ENCODE measurements at regions not wholly inside any gene's neighbourhood (a gene's known extent, or its start where the extent isn't known, plus 50 kb on each side); places are given as distances from the start of the nearest gene placed in this dataset.

- no peak for ATAC-seq (replicated peaks)
- Mint-ChIP-seq H3K4me3 (no peak overlapping the region), H3K4me1 (no peaks in the 10 kb centered on the region)
Measured at GRCh38 chr5:175045820-175046219, 321.4 kb downstream of the MSX2 start.

DNA sequence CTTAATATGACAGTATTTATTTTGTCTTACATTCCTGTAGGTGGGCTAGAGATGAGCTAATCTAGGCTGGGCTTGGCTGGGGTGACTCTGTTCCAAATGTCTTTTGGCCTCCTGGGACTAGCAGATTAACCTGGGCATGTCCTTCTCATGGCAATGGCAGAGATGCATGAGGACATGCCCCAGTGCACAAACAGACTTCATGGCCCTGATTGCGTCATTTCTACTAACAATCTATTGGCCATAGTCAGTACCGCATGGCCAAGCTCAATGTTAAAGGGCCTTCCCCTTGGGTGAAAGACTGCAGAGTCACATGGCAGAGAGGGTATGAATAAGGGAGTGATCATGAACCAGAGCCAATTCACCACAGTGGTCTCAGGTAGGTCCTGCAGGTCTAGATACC lies 313.4 kb downstream of the MSX2 start:
- no peak for DNase-seq
- Mint-ChIP-seq H3K9me3 (peaks cover 4% of the 10 kb centered on the region in 2 donors), H3K4me3 (no peak overlapping the region)

More at GRCh38 chr5:175045820-175046219, 321.4 kb downstream of the MSX2 start:
- DNase-seq = no peak
- Mint-ChIP-seq H3K36me3 (no peaks in the 10 kb centered on the region), H3K27ac (no peak overlapping the region), H3K9me3 (peaks cover 0 to 1% of the 10 kb centered on the region in 2 donors), H3K27me3 (no peaks in the 10 kb centered on the region)

GRCh38 chr5:175035882-175036533 lies 311.6 kb downstream of the MSX2 start:
- no peak for DNase-seq
- H3K27ac Mint-ChIP-seq = no peak overlapping the region

More for the DNA sequence above, 313.4 kb downstream of the MSX2 start:
- H3K27ac Mint-ChIP-seq = no peak overlapping the region
- H3K36me3 Mint-ChIP-seq = no peaks in the 10 kb centered on the region
- H3K27me3 Mint-ChIP-seq = no peaks in the 10 kb centered on the region
- H3K4me1 Mint-ChIP-seq = no peaks in the 10 kb centered on the region
- ATAC-seq (replicated peaks) = no peak

GRCh38 chr5:175034924-175035323 lies 310.5 kb downstream of the MSX2 start:
- peaks cover 0 to 3% of the 10 kb centered on the region in 2 donors for H3K9me3 Mint-ChIP-seq
- no peak overlapping the region for H3K27ac Mint-ChIP-seq
- H3K4me1 Mint-ChIP-seq = no peaks in the 10 kb centered on the region
- ATAC-seq (replicated peaks) (no peak), DNase-seq (no peak)
- H3K27me3 Mint-ChIP-seq = no peaks in the 10 kb centered on the region
- no peak overlapping the region for H3K4me3 Mint-ChIP-seq
- no peaks in the 10 kb centered on the region for H3K36me3 Mint-ChIP-seq

More at GRCh38 chr5:175035882-175036533, 311.6 kb downstream of the MSX2 start:
- Mint-ChIP-seq H3K36me3 (no peaks in the 10 kb centered on the region), H3K9me3 (peaks cover 3 to 4% of the 10 kb centered on the region in 2 donors), H3K4me1 (no peaks in the 10 kb centered on the region), H3K4me3 (no peak overlapping the region), H3K27me3 (no peaks in the 10 kb centered on the region)
- ATAC-seq (replicated peaks) = no peak

GRCh38 chr5:175032741-175033151 lies 308.4 kb downstream of the MSX2 start:
- Mint-ChIP-seq H3K4me1 (no peaks in the 10 kb centered on the region), H3K9me3 (peaks cover 0 to 3% of the 10 kb centered on the region in 2 donors), H3K4me3 (no peak overlapping the region), H3K36me3 (no peaks in the 10 kb centered on the region), H3K27me3 (no peaks in the 10 kb centered on the region), H3K27ac (no peak overlapping the region)
- ATAC-seq (replicated peaks) (no peak), DNase-seq (no peak)

DNA sequence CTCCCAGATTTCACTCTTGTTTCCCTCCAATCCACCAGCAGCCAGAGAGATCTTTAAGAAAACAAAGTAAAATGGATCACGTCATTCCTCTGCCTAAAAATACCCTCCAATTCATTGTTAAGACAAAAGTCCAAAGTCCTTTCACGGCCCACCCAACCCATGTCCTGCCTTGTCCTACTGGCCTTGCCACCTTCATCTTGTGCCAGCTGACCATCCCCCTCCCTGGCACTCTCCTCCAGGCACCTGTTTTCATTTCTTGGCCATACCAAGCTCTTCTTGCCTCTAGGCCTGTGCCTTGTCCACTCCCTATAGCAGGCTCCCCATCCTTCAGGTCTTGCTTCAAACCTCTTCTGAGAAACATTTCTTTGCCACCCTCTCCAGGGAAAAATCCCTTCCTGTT lies 307.6 kb downstream of the MSX2 start:
- no peak overlapping the region for H3K4me3 Mint-ChIP-seq
- no peak overlapping the region for H3K27ac Mint-ChIP-seq
- no peaks in the 10 kb centered on the region for H3K27me3 Mint-ChIP-seq
- no peaks in the 10 kb centered on the region for H3K4me1 Mint-ChIP-seq
- H3K36me3 Mint-ChIP-seq = no peaks in the 10 kb centered on the region
- DNase-seq = no peak
- no peak for ATAC-seq (replicated peaks)
- H3K9me3 Mint-ChIP-seq = peaks cover 0 to 3% of the 10 kb centered on the region in 2 donors

GRCh38 chr5:175027390-175027789 lies 303.0 kb downstream of the MSX2 start:
- Mint-ChIP-seq H3K36me3 (no peaks in the 10 kb centered on the region), H3K4me1 (no peaks in the 10 kb centered on the region), H3K27ac (no peak overlapping the region), H3K4me3 (no peak overlapping the region), H3K9me3 (peaks cover 7 to 8% of the 10 kb centered on the region in 2 donors), H3K27me3 (peaks cover 0 to 4% of the 10 kb centered on the region in 2 donors)
- no peak for ATAC-seq (replicated peaks)
- no peak for DNase-seq

GRCh38 chr5:175025077-175025476 lies 300.7 kb downstream of the MSX2 start:
- Mint-ChIP-seq H3K36me3 (no peaks in the 10 kb centered on the region), H3K27ac (no peak overlapping the region), H3K27me3 (peaks cover 4 to 11% of the 10 kb centered on the region in 2 donors), H3K4me1 (no peaks in the 10 kb centered on the region), H3K4me3 (no peak overlapping the region), H3K9me3 (peaks cover 7 to 8% of the 10 kb centered on the region in 2 donors)
- DNase-seq = no peak
- ATAC-seq (replicated peaks) = no peak

DNA sequence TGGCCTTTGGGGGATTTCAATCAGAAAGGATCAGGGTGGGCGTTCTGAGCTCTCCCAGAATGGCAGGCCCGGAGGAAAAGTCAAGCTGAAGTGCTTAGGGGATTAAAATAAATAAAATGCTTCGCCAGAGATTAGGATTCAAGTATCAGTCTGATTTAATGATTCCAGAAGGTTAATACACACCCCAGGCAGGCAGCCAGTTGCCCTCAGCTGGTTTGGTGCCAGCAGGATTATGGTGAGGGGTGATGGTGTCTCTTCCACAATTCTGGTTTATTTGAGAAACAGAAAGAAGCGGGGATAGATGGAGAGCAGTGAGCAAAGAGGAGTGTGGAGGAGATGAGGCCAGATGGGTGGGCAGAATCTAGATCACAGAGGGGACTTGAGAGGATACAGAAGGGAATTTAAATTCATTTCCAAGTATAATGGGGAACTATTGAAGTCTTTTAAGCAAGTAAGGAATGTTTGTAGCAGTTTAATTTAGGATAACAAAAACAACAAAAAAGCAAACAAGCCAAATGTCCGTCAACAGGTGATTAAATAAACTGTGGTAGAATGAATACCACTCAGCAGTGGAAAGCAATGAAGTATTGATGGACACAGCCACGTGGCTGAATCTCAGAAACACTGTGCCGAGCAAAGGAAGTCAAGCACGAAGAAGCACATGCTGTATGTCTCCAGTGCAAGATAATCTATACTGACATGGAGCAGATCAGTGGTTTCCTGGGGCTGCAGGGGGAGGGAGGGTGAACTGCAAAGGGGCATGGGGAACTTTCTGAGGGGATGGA lies 297.7 kb downstream of the MSX2 start:
- ATAC-seq (replicated peaks) (no peak), DNase-seq (no peak)
- H3K9me3 Mint-ChIP-seq = peaks cover 7 to 8% of the 10 kb centered on the region in 2 donors
- no peak overlapping the region for H3K27ac Mint-ChIP-seq
- H3K4me1 Mint-ChIP-seq = no peaks in the 10 kb centered on the region
- no peak overlapping the region for H3K4me3 Mint-ChIP-seq
- peaks cover 4 to 11% of the 10 kb centered on the region in 2 donors for H3K27me3 Mint-ChIP-seq
- H3K36me3 Mint-ChIP-seq = no peaks in the 10 kb centered on the region

DNA sequence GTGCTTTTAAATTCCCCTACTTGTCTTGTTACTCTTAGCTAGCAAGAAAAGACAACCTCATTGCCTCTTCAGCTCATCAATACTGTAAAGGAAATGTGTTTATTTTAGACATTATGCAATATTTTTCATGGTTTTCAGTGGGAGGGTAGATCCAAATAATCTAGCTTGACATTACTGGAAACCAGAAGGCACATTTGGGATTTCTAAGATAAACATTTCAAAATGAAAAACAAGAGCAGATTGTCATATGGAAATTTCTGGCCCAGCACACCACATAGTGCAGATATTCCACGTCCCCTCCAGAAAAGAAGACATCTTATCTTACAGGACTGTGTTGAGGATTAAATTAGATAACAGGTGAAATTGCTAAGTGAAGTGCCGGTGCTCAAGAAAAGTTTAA lies 296.9 kb downstream of the MSX2 start:
- Mint-ChIP-seq H3K9me3 (peaks cover 4 to 7% of the 10 kb centered on the region in 2 donors), H3K36me3 (no peaks in the 10 kb centered on the region), H3K27me3 (peaks cover 4 to 11% of the 10 kb centered on the region in 2 donors), H3K4me3 (no peak overlapping the region), H3K4me1 (no peaks in the 10 kb centered on the region), H3K27ac (no peak overlapping the region)
- ATAC-seq (replicated peaks) = no peak
- no peak for DNase-seq

DNA sequence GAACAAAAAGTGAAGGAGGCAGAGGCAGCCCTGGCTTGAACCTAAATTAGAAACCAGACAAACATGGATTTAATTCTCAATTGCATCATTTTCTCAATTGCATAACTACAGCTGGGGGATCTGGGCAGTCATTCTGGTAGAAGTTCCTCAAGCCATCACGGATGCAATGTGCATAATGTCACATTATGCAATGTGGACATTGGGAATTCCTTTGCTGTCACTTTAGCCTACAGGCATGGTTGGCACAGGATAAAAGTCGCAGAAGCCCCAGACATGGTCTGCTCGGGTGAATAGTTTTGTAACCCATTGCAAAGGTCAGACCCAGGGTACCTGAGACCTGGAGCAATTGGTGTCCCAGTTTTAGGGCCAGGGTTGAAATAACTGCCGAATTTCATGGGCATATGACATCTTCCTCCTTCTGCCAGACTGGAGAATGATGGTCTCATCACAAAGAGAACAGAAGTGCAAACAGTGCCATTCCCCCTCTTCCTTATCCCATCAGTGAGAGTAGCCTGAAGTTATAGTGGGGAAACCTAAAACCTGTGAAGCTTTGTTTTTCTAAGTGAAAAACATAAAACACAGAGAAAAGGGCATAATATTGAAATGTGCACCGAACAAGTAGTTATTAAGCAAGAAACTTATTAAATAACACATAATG lies 290.8 kb downstream of the MSX2 start:
- ATAC-seq (replicated peaks) = no peak
- no peaks in the 10 kb centered on the region for H3K4me1 Mint-ChIP-seq
- no peaks in the 10 kb centered on the region for H3K27me3 Mint-ChIP-seq
- H3K27ac Mint-ChIP-seq = no peak overlapping the region
- no peak overlapping the region for H3K4me3 Mint-ChIP-seq
- no peaks in the 10 kb centered on the region for H3K36me3 Mint-ChIP-seq
- peaks cover 3 to 4% of the 10 kb centered on the region in 2 donors for H3K9me3 Mint-ChIP-seq
- no peak for DNase-seq

GRCh38 chr5:175013251-175013650 lies 288.9 kb downstream of the MSX2 start:
- H3K4me3 Mint-ChIP-seq = no peak overlapping the region
- ATAC-seq (replicated peaks) (no peak), DNase-seq (no peak)
- H3K36me3 Mint-ChIP-seq = no peaks in the 10 kb centered on the region
- peaks cover 8 to 11% of the 10 kb centered on the region in 2 donors for H3K9me3 Mint-ChIP-seq
- H3K27ac Mint-ChIP-seq = no peak overlapping the region
- no peaks in the 10 kb centered on the region for H3K4me1 Mint-ChIP-seq
- no peaks in the 10 kb centered on the region for H3K27me3 Mint-ChIP-seq

- no peaks in the 10 kb centered on the region for H3K4me1 Mint-ChIP-seq
- no peaks in the 10 kb centered on the region for H3K36me3 Mint-ChIP-seq
- H3K9me3 Mint-ChIP-seq = peaks cover 8 to 11% of the 10 kb centered on the region in 2 donors
- no peaks in the 10 kb centered on the region for H3K27me3 Mint-ChIP-seq
- ATAC-seq (replicated peaks) (no peak), DNase-seq (no peak)
- H3K27ac Mint-ChIP-seq = no peak overlapping the region
- no peak overlapping the region for H3K4me3 Mint-ChIP-seq
Measured at GRCh38 chr5:175012267-175012666, 287.9 kb downstream of the MSX2 start.

- Mint-ChIP-seq H3K4me3 (no peak overlapping the region), H3K36me3 (no peaks in the 10 kb centered on the region), H3K27ac (no peak overlapping the region), H3K9me3 (peaks cover 4 to 8% of the 10 kb centered on the region in 2 donors), H3K4me1 (no peaks in the 10 kb centered on the region), H3K27me3 (peaks cover 0 to 4% of the 10 kb centered on the region in 2 donors)
- no peak for ATAC-seq (replicated peaks)
- DNase-seq = no peak
Measured at GRCh38 chr5:175003531-175003930, 279.1 kb downstream of the MSX2 start.

All from stimulated activated naive B cell treated with anti-CD40 and anti-IgM and Interleukin-4, amounts not matched to agents 10 μg/mL and 1 μg/mL and 100 μg/mL, for 72 hours (primary cell).